SK-N-SH (cell line): ENCODE measurements at regions not wholly inside any gene's neighbourhood (a gene's known extent, or its start where the extent isn't known, plus 50 kb on each side); places are given as distances from the start of the nearest gene placed in this dataset.

Experiments used
- CTCF ChIP-seq: fragments of 200-600 bp; sonication (generic); IDR thresholded peaks from 2 replicates; pipeline ENCODE4 v1.6.1; 2017; ENCODE audit warnings: antibody characterized with exemption, mild to moderate bottlenecking, moderate library complexity
- FOXM1 ChIP-seq: IDR thresholded peaks from 2 replicates; pipeline ENCODE4 v1.4.0; 2012; ENCODE audit warnings: low read depth, mild to moderate bottlenecking

DNA sequence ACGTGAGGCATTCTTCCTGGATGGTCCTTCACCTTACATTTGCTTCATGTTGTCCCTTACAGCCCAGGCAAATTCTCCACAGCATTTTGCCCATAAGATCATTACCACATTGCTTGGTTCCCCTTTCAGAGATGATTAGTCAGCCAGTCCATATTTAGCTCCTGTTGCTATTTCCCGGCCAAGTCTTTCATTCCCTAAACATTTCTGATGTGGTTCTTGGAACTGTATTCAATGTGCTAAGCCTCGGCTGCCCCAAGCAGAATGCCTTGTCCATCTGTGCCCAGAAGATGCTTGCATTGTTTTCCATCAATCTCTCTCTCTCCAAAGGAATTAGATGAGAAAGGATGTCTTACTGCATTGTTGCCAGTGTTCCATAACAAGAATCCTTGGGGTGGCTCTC is 420.9 kb upstream of the CAMK1G start:
- TF ChIP-seq CTCF (no peak), FOXM1 (no peak)
